Erythroblast (primary cell): ENCODE measurements at regions not wholly inside any gene's neighbourhood (a gene's known extent, or its start where the extent isn't known, plus 50 kb on each side); places are given as distances from the start of the nearest gene placed in this dataset.

ENCODE experiments used
- GATA1 ChIP-seq: IDR thresholded peaks from 2 replicates; pipeline ENCODE4 v1.6.1; 2011; ENCODE audit warnings: low read depth, mild to moderate bottlenecking, control low read depth, low read length, moderate library complexity
- POLR2A ChIP-seq: IDR thresholded peaks from 2 replicates; pipeline ENCODE4 v1.6.1; 2011; ENCODE audit warnings: mild to moderate bottlenecking, low read length

DNA sequence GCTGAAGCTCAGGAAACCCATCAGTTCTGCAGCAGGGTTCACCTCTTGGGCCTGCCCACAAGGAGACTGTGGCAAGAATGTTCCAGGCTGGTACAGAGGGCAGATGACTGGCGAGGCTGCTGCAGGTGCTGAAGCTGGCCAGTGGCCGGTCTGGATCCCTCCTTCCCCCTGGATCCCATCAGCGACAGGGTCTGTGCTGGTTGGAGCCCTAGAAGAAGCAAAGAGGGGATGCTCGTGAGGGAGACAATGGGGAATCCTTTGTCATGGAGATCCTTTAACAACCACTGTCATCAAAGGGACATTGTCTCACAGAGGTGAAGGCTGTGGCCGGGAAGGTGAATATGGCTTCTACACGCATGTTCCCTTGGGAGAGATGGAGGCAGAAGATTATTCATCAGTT is 211.4 kb upstream of the TMEM132C start:
- TF ChIP-seq POLR2A = no peak
- TF ChIP-seq GATA1 = no peak
